Liver (tissue), 8 donors: ENCODE measurements at regions not wholly inside any gene's neighbourhood (a gene's known extent, or its start where the extent isn't known, plus 50 kb on each side); places are given as distances from the start of the nearest gene placed in this dataset.

Source experiments
- DNase-seq: peaks from one replicate; pipeline ENCODE4 v3.0.0-alpha.2; 2017; ENCODE audit warnings: low spot score
- H3K27ac ChIP-seq, 2 donors: one replicate each; pipeline ENCODE4 v1.7.0; 2013; ENCODE audit warnings: inconsistent platforms in 2 of 2, low read length in 2 of 2, control low read depth in 1 of 2, low read depth in 1 of 2, mild to moderate bottlenecking in 1 of 2
- H3K27me3 ChIP-seq, 4 donors: one replicate each; pipeline versions ENCODE4 v1.6.1 to v1.7.0; 2013; ENCODE audit warnings: low read length in 3 of 4, inconsistent platforms in 1 of 4, mild to moderate bottlenecking in 1 of 4, moderate library complexity in 1 of 4; ENCODE audit not compliant: control insufficient read depth in 4 of 4, insufficient read depth in 4 of 4
- H3K36me3 ChIP-seq, 4 donors: one replicate each; pipeline versions ENCODE4 v1.6.1 to v1.7.0; 2013; ENCODE audit warnings: low read length in 3 of 4, mild to moderate bottlenecking in 3 of 4, low read depth in 1 of 4, moderate library complexity in 1 of 4; ENCODE audit not compliant: control insufficient read depth in 4 of 4, insufficient read depth in 3 of 4
- H3K4me1 ChIP-seq, 4 donors: one replicate each; pipeline versions ENCODE4 v1.6.1 to v1.7.0; 2013; ENCODE audit warnings: low read length in 3 of 4, mild to moderate bottlenecking in 3 of 4, moderate library complexity in 1 of 4; ENCODE audit not compliant: control insufficient read depth in 4 of 4, insufficient read depth in 4 of 4
- H3K4me3 ChIP-seq, 3 donors: one replicate each; pipeline versions ENCODE4 v1.6.1 to v1.7.0; 2013; ENCODE audit warnings: low read length in 3 of 3, control low read depth in 1 of 3, low read depth in 1 of 3, mild to moderate bottlenecking in 1 of 3
- H3K9ac ChIP-seq, 2 donors: one replicate each; pipeline ENCODE4 v1.7.0; 2013; ENCODE audit warnings: low read length in 2 of 2, mild to moderate bottlenecking in 2 of 2, moderate library complexity in 2 of 2, control low read depth in 1 of 2, low read depth in 1 of 2
- H3K9me3 ChIP-seq, 4 donors: one replicate each; pipeline versions ENCODE4 v1.6.1 to v1.7.0; 2013; ENCODE audit warnings: low read length in 3 of 4; ENCODE audit not compliant: control insufficient read depth in 4 of 4
- ATF3 ChIP-seq: IDR thresholded peaks from 2 replicates; pipeline ENCODE4 v1.6.1; 2016; ENCODE audit warnings: antibody characterized with exemption
- CTCF ChIP-seq: fragments of 150-350 bp; IDR thresholded peaks from 2 replicates; pipeline ENCODE4 v1.5.1; 2017; ENCODE audit warnings: improper control_type of control experiment, low read depth, low read length; ENCODE audit not compliant: missing input control
- EGR1 ChIP-seq, 2 donors: IDR thresholded peaks; 2 replicates each; pipeline ENCODE4 v1.6.1; 2016 to 2018; ENCODE audit warnings: antibody characterized with exemption in 2 of 2, low read depth in 2 of 2
- GABPA ChIP-seq, 2 donors: IDR thresholded peaks in 1 of 2; conservative IDR thresholded peaks in 1 of 2; 2 replicates each; pipeline ENCODE4 v1.6.1; 2016; ENCODE audit warnings: antibody characterized with exemption in 2 of 2, mild to moderate bottlenecking in 1 of 2, moderate library complexity in 1 of 2
- HNF4A ChIP-seq, 2 donors: conservative IDR thresholded peaks; 2 replicates each; pipeline ENCODE4 v1.6.1; 2016; ENCODE audit warnings: antibody characterized with exemption in 2 of 2, mild to moderate bottlenecking in 2 of 2
- HNF4G ChIP-seq: IDR thresholded peaks from 2 replicates; pipeline ENCODE4 v1.6.1; 2016; ENCODE audit warnings: antibody characterized with exemption
- JUND ChIP-seq, 2 donors: IDR thresholded peaks; 2 replicates each; pipeline ENCODE4 v1.6.1; 2016; ENCODE audit warnings: antibody characterized with exemption in 2 of 2
- NR2F2 ChIP-seq: IDR thresholded peaks from 2 replicates; pipeline ENCODE4 v1.6.1; 2016; ENCODE audit warnings: antibody characterized with exemption
- RAD21 ChIP-seq, 2 donors: IDR thresholded peaks; 2 replicates each; pipeline ENCODE4 v1.6.1; 2016; ENCODE audit warnings: antibody characterized with exemption in 2 of 2, mild to moderate bottlenecking in 2 of 2
- RXRA ChIP-seq, 2 donors: IDR thresholded peaks; 2 replicates each; pipeline ENCODE4 v1.6.1; 2017 to 2018; ENCODE audit warnings: antibody characterized with exemption in 2 of 2, mild to moderate bottlenecking in 1 of 2
- SP1 ChIP-seq: IDR thresholded peaks from 2 replicates; pipeline ENCODE4 v1.6.1; 2018; ENCODE audit warnings: antibody characterized with exemption, mild to moderate bottlenecking
- TAF1 ChIP-seq: conservative IDR thresholded peaks from 2 replicates; pipeline ENCODE4 v1.6.1; 2016; ENCODE audit warnings: antibody characterized with exemption, mild to moderate bottlenecking
- YY1 ChIP-seq: IDR thresholded peaks from 2 replicates; pipeline ENCODE4 v1.6.1; 2016; ENCODE audit warnings: antibody characterized with exemption, mild to moderate bottlenecking
- ZBTB33 ChIP-seq: IDR thresholded peaks from 2 replicates; pipeline ENCODE4 v1.6.1; 2016; ENCODE audit warnings: antibody characterized with exemption
- WGBS: extraction: QIAGEN DNeasy Blood & Tissue Kit; methylation state at CpG from one replicate; pipeline ENCODE4 v1.1.7; 2013; 5-methylcytosine and 5-hydroxymethylcytosine counted together
- donor health status: healthy.
- donor health status: healthy.
- donor health status: healthy.
- donor health status: healthy.
- donor health status: healthy.

GRCh38 chr18:56461151-56461550, 177.2 kb downstream of the TXNL1 start:
- H3K9me3 ChIP-seq: peaks cover 5 to 12% (median 10%) of the 10 kb centered on the region in 4 donors

GRCh38 chr18:56460581-56460980, 177.8 kb downstream of the TXNL1 start:
- Histone ChIP-seq H3K9ac (no peak overlapping the region), H3K9me3 (peaks cover 3 to 11% (median 10%) of the 10 kb centered on the region in 4 donors), H3K27ac (no peak overlapping the region), H3K36me3 (no peaks in the 10 kb centered on the region), H3K4me3 (no peak overlapping the region), H3K27me3 (no peaks in the 10 kb centered on the region), H3K4me1 (no peaks in the 10 kb centered on the region)
- no peak for DNase-seq
- WGBS: 56% methylated on average over 3 of the region's 3 CpGs
- no peak for TF ChIP-seq SP1
- TF ChIP-seq ZBTB33: no peak
- no peak for TF ChIP-seq GABPA (IDR thresholded peaks at IDR 0.05 in 1 of 2, conservative IDR thresholded peaks at IDR 0.05 in 1 of 2)
- no peak for TF ChIP-seq RXRA (IDR thresholded peaks at IDR 0.05)
- no peak for TF ChIP-seq TAF1
- no peak for TF ChIP-seq HNF4A (conservative IDR thresholded peaks at IDR 0.05)
- no peak for TF ChIP-seq CTCF
- no peak for TF ChIP-seq YY1
- TF ChIP-seq EGR1 (IDR thresholded peaks at IDR 0.05; ENCODE audit: low read depth in 2 of 2): no peak
- no peak for TF ChIP-seq HNF4G
- no peak for TF ChIP-seq ATF3

More at GRCh38 chr18:56461151-56461550, 177.2 kb downstream of the TXNL1 start:
- no peak overlapping the region for H3K9ac ChIP-seq
- TF ChIP-seq ATF3 (no peak), SP1 (no peak), RAD21 (IDR thresholded peaks at IDR 0.05) (no peak), NR2F2 (no peak), RXRA (IDR thresholded peaks at IDR 0.05) (no peak), JUND (IDR thresholded peaks at IDR 0.05) (no peak), EGR1 (IDR thresholded peaks at IDR 0.05; ENCODE audit: low read depth in 2 of 2) (no peak), CTCF (no peak), GABPA (IDR thresholded peaks at IDR 0.05 in 1 of 2, conservative IDR thresholded peaks at IDR 0.05 in 1 of 2) (no peak), HNF4G (no peak), ZBTB33 (no peak)
- no peaks in the 10 kb centered on the region for H3K36me3 ChIP-seq
- H3K4me1 ChIP-seq: no peaks in the 10 kb centered on the region
- 89% methylated on average over 1 of the region's 1 CpG for WGBS
- H3K27ac ChIP-seq: no peak overlapping the region
- no peaks in the 10 kb centered on the region for H3K27me3 ChIP-seq
- DNase-seq: no peak
- no peak overlapping the region for H3K4me3 ChIP-seq
